ENCODE measurements at regions not wholly inside any gene's neighbourhood (a gene's known extent, or its start where the extent isn't known, plus 50 kb on each side); places are given as distances from the start of the nearest gene placed in this dataset.
"Not testable (repeated sequence)": the region's sequence is repeated elsewhere in the genome, so short reads cannot be mapped to it uniquely, and the experiment has no call there.

- DNase-seq: no peak
These were observed 891.9 kb upstream of the ZNF722 start for GRCh38 chr7:63106506-63107388.

GRCh38 chr7:63111511-63111910 lies 887.1 kb upstream of the ZNF722 start:
- not testable (repeated sequence) for DNase-seq

GRCh38 chr7:63112764-63113712 lies 885.6 kb upstream of the ZNF722 start:
- DNase-seq: no peak

GRCh38 chr7:63113713-63114285 lies 884.9 kb upstream of the ZNF722 start:
- no peak for DNase-seq

- DNase-seq: no peak
These were observed 884.2 kb upstream of the ZNF722 start for GRCh38 chr7:63114371-63114985.

Measured in islet precursor cell (in vitro differentiated cells).